ENCODE measurements at regions not wholly inside any gene's neighbourhood (a gene's known extent, or its start where the extent isn't known, plus 50 kb on each side); places are given as distances from the start of the nearest gene placed in this dataset.

DNA sequence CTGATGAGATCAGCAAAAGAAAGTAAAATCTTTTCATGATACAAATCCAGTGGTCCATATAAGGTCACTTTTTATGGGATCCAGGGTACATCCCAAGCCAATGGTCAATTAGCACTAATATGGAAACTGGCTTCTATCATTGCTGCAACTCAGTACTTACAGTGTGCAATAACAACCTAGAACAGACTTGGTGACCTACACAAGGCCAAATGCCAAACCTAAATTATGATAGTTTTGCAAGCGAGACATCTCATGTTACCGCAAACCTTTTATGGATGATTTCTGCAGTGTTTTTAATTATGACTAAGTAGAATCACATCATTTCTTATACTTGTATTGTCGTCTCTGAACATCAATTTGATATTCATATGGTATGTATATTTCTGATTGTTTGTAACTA, 583.5 kb upstream of the SEMA3D start:
- Histone ChIP-seq H3K9me3 (no peaks in the 10 kb centered on the region), H3K4me3 (no peak overlapping the region), H3K27ac (no peak overlapping the region), H3K27me3 (no peaks in the 10 kb centered on the region), H3K4me1 (peaks cover 0 to 12% (median 0%) of the 10 kb centered on the region in 4 donors), H3K36me3 (no peaks in the 10 kb centered on the region)
- 82 to 92% methylated on average over 3 of the region's 3 CpGs for WGBS, 2 donors (ENCODE audit: low coverage in 1 of 2)
- in situ Hi-C loops (cut with MboI; ENCODE audit: low pct_ligation_motif_present in 1 of 4, low pct_unique_long_range_greater_than_20kb in 1 of 4, low sequenced_read_pairs in 3 of 4) (loop anchor here in 1 of 4 donors (25.0 kb wide), 1 partner anchor 733 kb away; no protein-coding TSS in a partner anchor), intact Hi-C loops (cut with DNase I; ENCODE audit: low total_unique reads) (no loop called here)
- DNase-seq: no peak
- TF ChIP-seq, protein P1, sequence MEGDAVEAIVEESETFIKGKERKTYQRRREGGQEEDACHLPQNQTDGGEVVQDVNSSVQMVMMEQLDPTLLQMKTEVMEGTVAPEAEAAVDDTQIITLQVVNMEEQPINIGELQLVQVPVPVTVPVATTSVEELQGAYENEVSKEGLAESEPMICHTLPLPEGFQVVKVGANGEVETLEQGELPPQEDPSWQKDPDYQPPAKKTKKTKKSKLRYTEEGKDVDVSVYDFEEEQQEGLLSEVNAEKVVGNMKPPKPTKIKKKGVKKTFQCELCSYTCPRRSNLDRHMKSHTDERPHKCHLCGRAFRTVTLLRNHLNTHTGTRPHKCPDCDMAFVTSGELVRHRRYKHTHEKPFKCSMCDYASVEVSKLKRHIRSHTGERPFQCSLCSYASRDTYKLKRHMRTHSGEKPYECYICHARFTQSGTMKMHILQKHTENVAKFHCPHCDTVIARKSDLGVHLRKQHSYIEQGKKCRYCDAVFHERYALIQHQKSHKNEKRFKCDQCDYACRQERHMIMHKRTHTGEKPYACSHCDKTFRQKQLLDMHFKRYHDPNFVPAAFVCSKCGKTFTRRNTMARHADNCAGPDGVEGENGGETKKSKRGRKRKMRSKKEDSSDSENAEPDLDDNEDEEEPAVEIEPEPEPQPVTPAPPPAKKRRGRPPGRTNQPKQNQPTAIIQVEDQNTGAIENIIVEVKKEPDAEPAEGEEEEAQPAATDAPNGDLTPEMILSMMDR (IDR thresholded peaks at IDR 0.05): no peak
- no peak for TF ChIP-seq POLR2A (IDR thresholded peaks at IDR 0.05)
- TF ChIP-seq POLR2AphosphoS5 (IDR thresholded peaks at IDR 0.05): no peak
- TF ChIP-seq EP300 (IDR thresholded peaks at IDR 0.05; ENCODE audit: low read depth): no peak

DNA sequence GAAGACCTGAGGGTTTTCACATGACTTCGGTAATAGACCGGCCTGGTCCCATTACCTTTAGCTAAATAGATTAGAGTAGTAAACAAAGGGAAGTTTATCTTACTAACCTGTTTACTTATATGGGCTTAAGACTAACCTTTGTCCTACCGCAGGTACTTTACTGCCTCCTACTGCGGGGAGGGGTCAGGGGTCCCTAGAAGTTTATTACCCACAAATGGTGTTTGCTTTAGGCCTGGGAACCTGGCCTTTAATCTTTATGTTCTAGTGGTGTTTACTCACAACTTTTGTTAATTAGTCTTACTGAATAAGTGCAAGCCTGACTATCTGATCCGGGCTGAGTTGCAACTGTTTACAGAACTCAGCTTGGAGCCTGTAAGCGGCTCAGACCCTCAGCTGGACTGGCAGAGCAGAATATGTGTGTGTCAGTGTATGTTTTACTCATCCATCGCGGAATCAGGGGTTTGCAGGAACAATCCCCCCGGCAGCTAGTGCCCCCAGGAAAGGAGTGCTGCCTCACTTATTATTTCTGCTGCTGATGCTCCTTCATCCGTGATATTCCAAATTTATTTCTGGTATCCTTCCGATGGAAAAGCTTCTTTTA, 578.9 kb upstream of the SEMA3D start:
- DNase-seq: peak; percentile 38
- peaks cover 0 to 13% (median 3%) of the 10 kb centered on the region in 4 donors for H3K4me1 ChIP-seq
- H3K9me3 ChIP-seq: no peaks in the 10 kb centered on the region
- intact Hi-C loops (cut with DNase I; ENCODE audit: low total_unique reads) (no loop called here), in situ Hi-C loops (cut with MboI; ENCODE audit: low pct_ligation_motif_present in 1 of 4, low pct_unique_long_range_greater_than_20kb in 1 of 4, low sequenced_read_pairs in 3 of 4) (loop anchor here in 1 of 4 donors (25.0 kb wide), 1 partner anchor 728 kb away; no protein-coding TSS in a partner anchor)
- H3K4me3 ChIP-seq: no peak overlapping the region
- TF ChIP-seq, protein P1 (IDR thresholded peaks at IDR 0.05): no peak
- TF ChIP-seq POLR2A (IDR thresholded peaks at IDR 0.05) (no peak), EP300 (IDR thresholded peaks at IDR 0.05; ENCODE audit: low read depth) (no peak), POLR2AphosphoS5 (IDR thresholded peaks at IDR 0.05) (no peak)
- H3K27ac ChIP-seq: no peak overlapping the region
- 25 to 36% methylated on average over 8 to 11 of the region's 11 CpGs for WGBS, 2 donors (ENCODE audit: low coverage in 1 of 2)
- H3K27me3 ChIP-seq: no peaks in the 10 kb centered on the region
- H3K36me3 ChIP-seq: no peaks in the 10 kb centered on the region

DNA sequence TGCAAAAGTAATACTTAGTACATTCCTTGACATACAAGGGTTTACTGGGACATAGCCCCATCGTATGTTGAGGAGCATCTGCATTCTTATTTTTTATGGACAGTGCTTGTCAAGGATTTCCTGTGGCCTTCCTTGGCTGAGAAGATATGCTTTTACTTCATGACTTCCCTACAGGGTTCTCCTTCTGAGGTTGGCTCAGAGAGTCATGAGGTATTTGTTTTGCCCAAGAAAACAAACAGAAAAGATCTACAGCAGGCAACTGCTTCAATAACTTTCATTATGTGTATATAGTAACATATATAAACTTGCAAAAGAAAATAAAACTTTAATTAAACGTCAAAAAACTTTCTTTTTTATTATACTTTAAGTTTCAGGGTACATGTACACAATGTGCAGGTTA, 577.2 kb upstream of the SEMA3D start:
- Histone ChIP-seq H3K9me3 (no peaks in the 10 kb centered on the region), H3K4me3 (no peak overlapping the region), H3K27me3 (no peaks in the 10 kb centered on the region), H3K4me1 (peaks cover 0 to 13% (median 3%) of the 10 kb centered on the region in 4 donors), H3K36me3 (no peaks in the 10 kb centered on the region), H3K27ac (no peak overlapping the region)
- intact Hi-C loops (cut with DNase I; ENCODE audit: low total_unique reads) (no loop called here), in situ Hi-C loops (cut with MboI; ENCODE audit: low pct_ligation_motif_present in 1 of 4, low pct_unique_long_range_greater_than_20kb in 1 of 4, low sequenced_read_pairs in 3 of 4) (loop anchor here in 1 of 4 donors (25.0 kb wide), 1 partner anchor 727 kb away; no protein-coding TSS in a partner anchor)
- 24 to 32% methylated on average over 2 of the region's 2 CpGs for WGBS, 2 donors (ENCODE audit: low coverage in 1 of 2)
- TF ChIP-seq POLR2AphosphoS5 (IDR thresholded peaks at IDR 0.05): no peak
- TF ChIP-seq, protein P1 (IDR thresholded peaks at IDR 0.05): no peak
- TF ChIP-seq EP300 (IDR thresholded peaks at IDR 0.05; ENCODE audit: low read depth): no peak
- no peak for TF ChIP-seq POLR2A (IDR thresholded peaks at IDR 0.05)
- DNase-seq: no peak

DNA sequence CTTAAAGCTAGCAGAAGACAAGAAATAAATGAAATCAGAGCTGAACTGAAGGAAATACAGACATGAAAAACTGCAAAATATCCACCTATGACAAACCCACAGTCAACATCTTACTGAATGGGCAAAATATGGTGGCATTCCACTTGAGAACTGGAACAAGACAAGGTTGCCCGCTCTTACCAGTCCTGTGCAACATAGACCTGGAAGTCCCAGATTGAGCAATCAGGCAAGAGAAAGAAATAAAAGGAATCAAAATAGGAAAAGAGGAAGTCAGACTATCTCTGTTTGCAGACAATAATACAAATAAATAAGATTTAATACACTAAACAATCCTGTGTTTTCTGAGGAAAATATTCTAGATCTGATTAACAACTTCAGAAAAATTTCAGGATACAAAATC, 570.5 kb upstream of the SEMA3D start:
- H3K4me3 ChIP-seq: no peak overlapping the region
- no peak for DNase-seq
- in situ Hi-C loops (cut with MboI; ENCODE audit: low pct_ligation_motif_present in 1 of 4, low pct_unique_long_range_greater_than_20kb in 1 of 4, low sequenced_read_pairs in 3 of 4) (loop anchor here in 1 of 4 donors (25.0 kb wide), 1 partner anchor 720 kb away; no protein-coding TSS in a partner anchor), intact Hi-C loops (cut with DNase I; ENCODE audit: low total_unique reads) (loop anchor here (10.0 kb wide), 1 partner anchor 713 kb away; no protein-coding TSS in a partner anchor)
- TF ChIP-seq POLR2AphosphoS5 (IDR thresholded peaks at IDR 0.05): no peak
- no peak for TF ChIP-seq POLR2A (IDR thresholded peaks at IDR 0.05)
- no peak for TF ChIP-seq EP300 (IDR thresholded peaks at IDR 0.05; ENCODE audit: low read depth)
- TF ChIP-seq, protein P1 (IDR thresholded peaks at IDR 0.05): no peak
- H3K36me3 ChIP-seq: no peaks in the 10 kb centered on the region
- H3K4me1 ChIP-seq: peaks cover 0 to 3% (median 0%) of the 10 kb centered on the region in 4 donors
- H3K27ac ChIP-seq: no peak overlapping the region
- peaks cover 0 to 3% of the 10 kb centered on the region in 2 donors for H3K9me3 ChIP-seq
- whole genome bisulfite sequencing, 2 donors (ENCODE audit: low coverage in 1 of 2): 90 to 100% methylated on average over 1 of the region's 1 CpG
- H3K27me3 ChIP-seq: no peaks in the 10 kb centered on the region
